Skeletal muscle cell (primary cell): ENCODE measurements at regions not wholly inside any gene's neighbourhood (a gene's known extent, or its start where the extent isn't known, plus 50 kb on each side); places are given as distances from the start of the nearest gene placed in this dataset.

Experiments
- DNase-seq: peaks from one replicate; pipeline ENCODE4 v3.0.0-alpha.2; 2010; ENCODE audit warnings: low read depth
- H3K4me3 ChIP-seq: 2 replicates; pipeline ENCODE4 v1.5.1; 2011; ENCODE audit warnings: low read depth, mild to moderate bottlenecking, control low read depth, low read length, moderate library complexity

DNA sequence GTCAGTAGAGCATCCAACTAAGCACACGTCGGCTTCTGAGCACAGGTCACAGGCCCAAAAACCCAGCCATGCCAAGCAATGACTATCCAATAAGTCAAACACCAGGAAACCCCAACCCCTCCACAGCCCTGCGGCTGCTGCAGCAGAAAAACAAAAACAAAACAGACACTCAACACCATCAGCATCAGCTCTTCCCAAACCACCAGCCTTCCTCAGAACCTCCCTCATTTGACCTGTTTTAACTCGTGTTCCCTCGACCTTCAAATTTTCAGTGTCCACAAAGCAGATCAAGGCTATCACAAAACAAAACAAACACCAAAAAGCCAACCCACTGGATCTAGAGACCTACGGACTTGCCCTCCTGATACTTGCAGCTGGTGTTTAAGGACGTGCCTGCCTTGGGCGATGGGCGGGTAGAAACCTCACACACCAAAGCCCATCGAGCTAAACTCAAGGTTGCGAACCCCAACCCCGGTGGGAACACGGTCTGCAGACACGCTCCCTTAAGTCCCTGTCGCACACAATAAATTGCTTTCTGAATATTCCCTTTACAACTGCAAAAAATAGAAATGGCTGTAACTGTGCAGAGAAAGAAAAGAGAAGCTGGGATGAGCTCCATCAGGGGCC lies 247.1 kb upstream of the ANKRD55 start:
- DNase-seq, result no peak
- peak overlapping the region; percentile 60 for H3K4me3 ChIP-seq

GRCh38 chr5:56479696-56480077 lies 246.6 kb upstream of the ANKRD55 start:
- no peak for DNase-seq
- H3K4me3 ChIP-seq, result no peak overlapping the region

- no peak overlapping the region for H3K4me3 ChIP-seq
- DNase-seq, result no peak
These were observed 246.0 kb upstream of the ANKRD55 start for GRCh38 chr5:56479126-56479525.

- no peak for DNase-seq
- H3K4me3 ChIP-seq, result no peak overlapping the region
These were observed 244.9 kb upstream of the ANKRD55 start for GRCh38 chr5:56478062-56478461.

DNA sequence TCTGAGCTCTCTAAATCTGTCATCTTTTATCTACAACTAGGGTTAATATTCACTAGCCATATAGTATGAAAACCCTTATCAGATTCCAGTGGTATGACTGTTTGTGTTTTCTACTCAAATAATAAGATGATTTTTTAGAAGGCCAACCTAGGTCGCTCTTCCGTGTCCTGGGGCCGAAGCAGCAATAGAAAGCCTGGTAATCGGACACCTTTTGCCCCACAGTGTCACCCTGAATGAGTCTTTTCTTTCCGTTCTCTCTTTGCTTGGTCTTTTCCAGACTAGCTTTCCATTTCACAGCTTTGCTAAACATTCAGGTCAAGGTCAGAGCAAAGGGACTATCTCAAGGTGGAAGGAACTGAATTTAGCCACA lies 243.3 kb upstream of the ANKRD55 start:
- no peak overlapping the region for H3K4me3 ChIP-seq

DNA sequence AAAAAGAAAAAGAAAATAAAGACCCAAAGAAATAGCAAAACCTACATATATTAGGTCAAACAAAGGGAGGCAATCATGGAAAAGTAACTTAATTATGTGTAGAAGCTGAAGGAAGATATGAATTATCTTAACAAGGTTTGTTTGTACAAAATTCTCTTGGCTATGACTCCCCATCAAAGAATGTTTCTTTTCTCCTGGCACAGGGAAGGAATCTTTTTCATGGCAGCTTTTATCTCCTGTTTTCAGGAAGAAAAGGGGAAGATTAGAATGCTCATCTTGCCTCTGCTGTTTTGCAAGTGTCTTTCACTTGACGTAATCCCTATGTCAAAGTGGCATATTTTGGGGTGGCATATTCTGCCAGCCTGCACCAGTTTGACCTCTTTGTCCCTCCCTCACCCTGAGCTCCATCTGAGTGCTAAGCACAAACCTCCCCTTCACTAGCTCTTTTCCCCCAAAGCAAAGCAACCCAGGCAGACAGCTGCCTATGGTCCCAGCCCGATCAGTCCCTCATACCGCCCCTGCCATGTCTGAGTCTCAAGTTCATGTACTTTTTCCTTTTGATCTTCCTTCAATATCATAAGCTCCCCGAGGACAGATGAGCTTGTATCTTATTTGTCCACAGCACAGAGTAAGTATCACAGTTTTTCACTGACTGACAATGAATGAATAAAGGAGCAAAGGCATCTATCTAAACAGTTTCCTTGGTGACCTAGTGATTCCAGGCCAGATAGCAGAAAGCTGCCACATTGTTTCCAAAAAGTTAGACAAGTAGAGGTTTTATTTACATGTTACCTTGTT lies 242.8 kb upstream of the ANKRD55 start:
- H3K4me3 ChIP-seq, result no peak overlapping the region
- no peak for DNase-seq

More for the DNA sequence above, 243.3 kb upstream of the ANKRD55 start:
- DNase-seq, result no peak

- no peak for DNase-seq
These were observed 238.6 kb upstream of the ANKRD55 start for GRCh38 chr5:56471707-56472106.

DNA sequence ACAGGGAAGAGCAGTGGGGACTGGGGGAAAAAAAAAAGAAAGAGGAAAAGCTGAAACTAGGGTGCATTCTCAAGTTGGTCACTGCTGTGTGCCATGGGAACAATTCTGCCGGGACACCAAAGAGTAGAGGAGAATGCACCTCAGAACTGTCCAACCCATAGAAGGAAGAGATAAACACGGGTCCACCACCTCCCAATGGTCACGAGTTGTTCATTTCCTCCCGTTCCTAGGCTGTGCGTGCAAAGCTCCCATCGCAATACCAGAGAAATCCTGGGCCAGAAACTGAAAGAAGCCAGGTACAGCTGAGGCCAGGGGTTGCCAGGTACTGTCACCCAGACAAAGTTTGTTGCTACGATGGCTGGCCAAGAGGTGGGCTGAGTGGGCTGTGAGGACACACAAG lies 236.9 kb upstream of the ANKRD55 start:
- H3K4me3 ChIP-seq, result no peak overlapping the region
- no peak for DNase-seq

More at GRCh38 chr5:56471707-56472106, 238.6 kb upstream of the ANKRD55 start:
- H3K4me3 ChIP-seq, result no peak overlapping the region

- DNase-seq, result no peak
These were observed 235.1 kb upstream of the ANKRD55 start for GRCh38 chr5:56468277-56468676.

GRCh38 chr5:56467176-56467717 lies 234.1 kb upstream of the ANKRD55 start:
- no peak for DNase-seq
- no peak overlapping the region for H3K4me3 ChIP-seq

More at GRCh38 chr5:56468277-56468676, 235.1 kb upstream of the ANKRD55 start:
- no peak overlapping the region for H3K4me3 ChIP-seq

DNA sequence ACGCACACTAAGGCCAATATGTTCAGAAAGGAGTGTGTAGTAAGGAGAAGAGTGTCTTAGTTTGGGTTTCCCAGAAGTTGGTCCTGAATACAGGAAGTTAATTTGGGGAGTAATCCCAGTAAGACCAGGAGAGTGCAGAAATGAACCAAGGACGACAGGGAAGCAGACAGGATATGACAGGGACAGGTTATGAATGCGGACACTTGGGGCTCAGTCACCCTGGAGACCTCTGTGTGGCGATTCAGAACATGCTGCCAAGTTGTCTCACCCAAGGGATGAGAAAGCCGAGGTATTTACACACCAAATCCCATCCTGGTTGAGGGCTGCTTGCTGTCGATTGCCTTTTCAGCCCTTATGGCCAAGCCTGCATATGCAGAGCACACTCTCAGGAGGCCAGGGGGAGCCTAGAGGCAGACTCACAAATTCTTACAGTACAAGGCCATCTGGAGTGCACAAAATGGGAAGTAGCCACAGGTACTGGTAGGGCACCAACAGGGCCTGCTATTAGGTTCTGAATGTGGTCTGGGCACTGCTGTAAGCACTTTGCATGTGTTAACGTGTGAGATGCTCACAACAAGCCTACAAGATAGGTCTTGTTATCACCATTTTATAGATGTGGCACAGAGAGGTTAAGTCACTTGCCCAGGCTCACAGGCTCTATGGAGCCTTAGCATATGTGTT lies 233.1 kb upstream of the ANKRD55 start:
- DNase-seq, result no peak
- no peak overlapping the region for H3K4me3 ChIP-seq

DNA sequence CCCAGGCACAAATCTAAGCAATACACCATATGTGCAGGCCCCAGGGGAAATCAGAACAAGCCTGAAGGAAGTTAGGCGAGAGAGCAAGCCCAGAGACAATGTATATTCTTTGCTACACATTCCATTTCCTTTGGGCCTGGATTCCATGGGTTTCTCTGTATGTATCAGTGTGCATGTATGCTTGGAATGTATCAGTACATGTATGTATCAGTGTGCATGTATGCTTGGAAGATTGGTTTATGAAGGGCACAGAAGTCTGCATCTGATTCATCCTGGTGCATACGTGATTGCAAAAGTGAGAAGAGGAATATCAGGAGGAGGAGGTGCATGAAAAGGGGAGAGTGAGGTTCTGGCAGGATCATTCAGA lies 232.6 kb upstream of the ANKRD55 start:
- H3K4me3 ChIP-seq, result no peak overlapping the region
- no peak for DNase-seq

- no peak for DNase-seq
- no peak overlapping the region for H3K4me3 ChIP-seq
These were observed 232.0 kb upstream of the ANKRD55 start for GRCh38 chr5:56464935-56465768.

DNA sequence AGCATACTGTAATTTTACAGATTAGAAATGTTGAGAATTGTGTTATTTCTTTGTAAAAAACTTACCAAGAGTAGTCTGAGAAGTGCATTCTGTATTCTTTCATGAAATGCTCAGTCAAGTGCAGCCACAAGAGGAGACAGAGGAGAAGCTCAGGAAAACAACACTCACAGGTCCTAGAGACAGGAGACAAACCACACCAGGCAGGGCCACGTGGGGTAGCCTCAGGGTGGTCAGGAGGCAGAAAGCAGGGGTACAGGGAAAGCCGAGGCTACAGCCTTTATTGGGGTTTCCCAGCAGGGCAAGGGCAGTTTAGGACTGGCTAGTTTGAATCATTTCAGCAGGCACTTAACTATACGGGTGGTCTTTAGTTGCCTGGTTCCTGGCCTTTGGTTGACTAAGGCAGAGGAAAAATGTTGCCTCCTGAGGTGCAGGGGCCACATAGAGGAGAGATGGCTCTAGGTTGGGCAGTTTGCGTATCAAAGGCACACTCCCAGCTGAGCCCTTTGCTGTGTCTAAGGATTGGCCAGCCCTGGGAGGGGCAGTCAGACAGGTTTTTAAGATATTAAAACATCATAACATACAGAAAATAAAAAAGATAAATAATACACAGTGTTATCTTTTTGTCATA lies 230.9 kb upstream of the ANKRD55 start:
- no peak overlapping the region for H3K4me3 ChIP-seq
- no peak for DNase-seq

GRCh38 chr5:56461584-56461983 lies 228.5 kb upstream of the ANKRD55 start:
- DNase-seq, result no peak
- no peak overlapping the region for H3K4me3 ChIP-seq

- no peak overlapping the region for H3K4me3 ChIP-seq
- DNase-seq, result no peak
These were observed 227.6 kb upstream of the ANKRD55 start for GRCh38 chr5:56460681-56461191.

DNA sequence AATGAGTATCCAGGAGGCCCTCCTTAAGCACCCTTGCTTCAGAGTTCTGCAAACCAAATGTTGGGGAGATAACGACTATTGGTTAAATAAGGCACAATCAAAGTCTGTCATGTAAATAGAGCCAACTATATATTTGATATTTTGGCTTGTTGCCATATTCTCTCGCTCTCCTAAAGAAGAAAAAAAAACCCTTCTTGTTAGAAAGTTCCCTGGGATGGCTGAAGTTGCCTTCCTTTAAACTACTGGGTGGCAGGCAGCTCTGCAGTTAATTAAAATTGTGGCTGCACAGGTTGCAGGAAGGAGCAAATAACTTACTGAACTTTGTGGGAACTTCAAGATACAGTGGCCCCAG lies 227.0 kb upstream of the ANKRD55 start:
- H3K4me3 ChIP-seq, result no peak overlapping the region
- DNase-seq, result no peak

GRCh38 chr5:56459394-56460194 lies 226.5 kb upstream of the ANKRD55 start:
- DNase-seq, result no peak

More at GRCh38 chr5:56459394-56460194, 226.5 kb upstream of the ANKRD55 start:
- H3K4me3 ChIP-seq, result no peak overlapping the region
